Stimulated activated CD4-positive, alpha-beta T cell treated with anti-CD3 and anti-CD28 coated beads, TNF-alpha, amount 100 ng/mL, for 4 hours (primary cell): ENCODE measurements at regions not wholly inside any gene's neighbourhood (a gene's known extent, or its start where the extent isn't known, plus 50 kb on each side); places are given as distances from the start of the nearest gene placed in this dataset.
"Not testable (repeated sequence)": the region's sequence is repeated elsewhere in the genome, so short reads cannot be mapped to it uniquely, and the experiment has no call there.

Experiments
- DNase-seq, 3 experiments: peaks; one replicate each; pipeline ENCODE4 v3.0.0-alpha.2; 2020; ENCODE audit warnings: low read depth in 3 of 3

GRCh38 chr18:61676773-61677434, 215.9 kb downstream of the RNF152 start:
- no peak for DNase-seq

- no peak for DNase-seq
These were observed 223.5 kb downstream of the RNF152 start for GRCh38 chr18:61669320-61669719.

- no peak for DNase-seq
These were observed 225.8 kb downstream of the RNF152 start for GRCh38 chr18:61666876-61667590.

- no peak for DNase-seq
These were observed 228.3 kb downstream of the RNF152 start for GRCh38 chr18:61664419-61665084.

- no peak for DNase-seq
These were observed 230.1 kb downstream of the RNF152 start for GRCh38 chr18:61662726-61663125.

- no peak for DNase-seq
These were observed 234.4 kb downstream of the RNF152 start for GRCh38 chr18:61658431-61658830.

- DNase-seq, result no peak
These were observed 235.6 kb downstream of the RNF152 start for GRCh38 chr18:61657066-61657732.

- no peak for DNase-seq
These were observed 237.2 kb downstream of the RNF152 start for GRCh38 chr18:61655630-61656029.

GRCh38 chr18:61653823-61654551, 238.8 kb downstream of the RNF152 start:
- no peak for DNase-seq

- no peak for DNase-seq
These were observed 240.9 kb downstream of the RNF152 start for GRCh38 chr18:61651880-61652268.

GRCh38 chr18:61651145-61651879, 241.5 kb downstream of the RNF152 start:
- DNase-seq, result no peak

GRCh38 chr18:61643884-61644647, 248.7 kb downstream of the RNF152 start:
- DNase-seq, result no peak

- DNase-seq, result no peak
These were observed 252.9 kb downstream of the RNF152 start for GRCh38 chr18:61639886-61640285.

- DNase-seq, result no peak
These were observed 254.8 kb downstream of the RNF152 start for GRCh38 chr18:61637905-61638595.

GRCh38 chr18:61637319-61637718, 255.5 kb downstream of the RNF152 start:
- no peak for DNase-seq

GRCh38 chr18:61635901-61636528, 256.8 kb downstream of the RNF152 start:
- peak in 1 of 3 experiments; percentile 9 for DNase-seq

- no peak for DNase-seq
These were observed 264.7 kb downstream of the RNF152 start for GRCh38 chr18:61628085-61628484.

GRCh38 chr18:61624631-61625030, 268.2 kb downstream of the RNF152 start:
- not testable (repeated sequence) for DNase-seq

GRCh38 chr18:61619783-61620182, 273.0 kb downstream of the RNF152 start:
- DNase-seq, result no peak
